ENCODE measurements at regions not wholly inside any gene's neighbourhood (a gene's known extent, or its start where the extent isn't known, plus 50 kb on each side); places are given as distances from the start of the nearest gene placed in this dataset.
"Not testable (repeated sequence)": the region's sequence is repeated elsewhere in the genome, so short reads cannot be mapped to it uniquely, and the experiment has no call there.

DNA sequence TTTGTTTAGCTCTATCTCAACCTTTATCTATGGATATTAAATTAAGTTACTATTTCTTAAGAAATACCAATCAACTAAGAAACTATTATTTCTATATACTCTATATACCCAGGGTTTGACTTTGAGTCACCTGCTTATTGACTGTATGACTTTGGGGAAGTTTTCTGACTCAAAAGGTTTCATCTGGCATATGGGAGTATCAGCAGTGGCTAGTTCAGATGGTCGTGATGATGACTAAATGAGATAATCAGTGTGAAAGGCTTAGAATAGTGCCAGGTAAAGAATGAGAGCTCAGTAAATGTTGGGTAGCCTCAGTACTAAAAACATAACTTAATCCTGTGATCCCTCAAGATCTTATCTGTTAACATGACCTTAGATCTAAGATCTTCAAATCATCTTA lies 179.7 kb upstream of the ISL1 start:
- Histone ChIP-seq H3K9ac (ENCODE audit: low read length) (no peak overlapping the region), H3K4me3 (ENCODE audit: low read length) (no peak overlapping the region), H3K27me3 (ENCODE audit: control insufficient read depth, insufficient read depth, low read length) (no peaks in the 10 kb centered on the region)

DNA sequence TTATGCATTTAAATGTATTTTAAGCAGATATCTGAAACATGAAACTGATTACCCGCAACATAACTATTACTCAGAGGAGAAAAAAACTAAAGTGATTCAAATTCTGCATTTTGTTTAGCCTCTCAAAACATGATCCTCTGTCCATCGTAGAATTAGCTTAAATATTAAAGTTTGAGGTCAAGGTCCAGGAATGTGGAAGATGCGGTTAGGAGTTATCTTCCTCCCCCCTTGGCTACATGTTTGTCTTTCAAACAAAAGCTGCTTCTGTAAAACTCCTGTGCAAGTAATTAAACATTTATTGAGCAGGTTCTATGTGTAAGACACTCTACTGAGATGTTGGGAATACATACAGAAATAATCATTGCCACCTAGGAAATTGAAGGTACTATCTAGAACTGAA lies 175.0 kb upstream of the ISL1 start:
- Histone ChIP-seq H3K4me3 (ENCODE audit: low read length) (no peak overlapping the region), H3K27me3 (ENCODE audit: control insufficient read depth, insufficient read depth, low read length) (no peaks in the 10 kb centered on the region), H3K36me3 (ENCODE audit: control insufficient read depth, insufficient read depth, low read length) (no peaks in the 10 kb centered on the region), H3K4me1 (ENCODE audit: control insufficient read depth, insufficient read depth, low read length) (no peaks in the 10 kb centered on the region), H3K9ac (ENCODE audit: low read length) (no peak overlapping the region), H3K9me3 (ENCODE audit: control insufficient read depth, low read length) (no peaks in the 10 kb centered on the region)

More for the DNA sequence above, 179.7 kb upstream of the ISL1 start:
- no peaks in the 10 kb centered on the region for H3K4me1 ChIP-seq (ENCODE audit: control insufficient read depth, insufficient read depth, low read length)
- H3K36me3 ChIP-seq (ENCODE audit: control insufficient read depth, insufficient read depth, low read length): no peaks in the 10 kb centered on the region
- H3K9me3 ChIP-seq (ENCODE audit: control insufficient read depth, low read length): no peaks in the 10 kb centered on the region

DNA sequence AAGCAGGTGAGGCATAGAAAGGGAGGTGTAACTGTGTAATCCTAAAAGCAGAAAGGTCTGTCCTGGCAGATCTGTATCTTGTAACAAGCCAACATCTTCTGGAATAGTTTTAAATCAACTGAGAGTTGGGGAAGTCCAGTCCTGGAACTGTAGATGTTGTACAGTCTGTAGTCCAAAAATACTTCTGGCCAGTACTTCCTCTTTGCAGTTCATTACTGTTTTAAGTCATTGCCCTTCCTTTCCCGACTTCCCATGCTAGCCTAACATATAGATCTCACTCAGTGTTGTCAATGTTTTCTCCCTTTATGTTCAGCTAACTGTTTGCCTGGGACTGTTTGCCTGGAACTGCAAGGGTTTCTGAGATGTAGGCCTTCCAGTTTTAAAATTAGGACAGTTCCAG lies 168.5 kb upstream of the ISL1 start:
- H3K4me1 ChIP-seq (ENCODE audit: control insufficient read depth, insufficient read depth, low read length): no peaks in the 10 kb centered on the region
- no peaks in the 10 kb centered on the region for H3K27me3 ChIP-seq (ENCODE audit: control insufficient read depth, insufficient read depth, low read length)
- no peak overlapping the region for H3K9ac ChIP-seq (ENCODE audit: low read length)
- H3K4me3 ChIP-seq (ENCODE audit: low read length): no peak overlapping the region
- H3K9me3 ChIP-seq (ENCODE audit: control insufficient read depth, low read length): no peaks in the 10 kb centered on the region
- H3K36me3 ChIP-seq (ENCODE audit: control insufficient read depth, insufficient read depth, low read length): no peaks in the 10 kb centered on the region

DNA sequence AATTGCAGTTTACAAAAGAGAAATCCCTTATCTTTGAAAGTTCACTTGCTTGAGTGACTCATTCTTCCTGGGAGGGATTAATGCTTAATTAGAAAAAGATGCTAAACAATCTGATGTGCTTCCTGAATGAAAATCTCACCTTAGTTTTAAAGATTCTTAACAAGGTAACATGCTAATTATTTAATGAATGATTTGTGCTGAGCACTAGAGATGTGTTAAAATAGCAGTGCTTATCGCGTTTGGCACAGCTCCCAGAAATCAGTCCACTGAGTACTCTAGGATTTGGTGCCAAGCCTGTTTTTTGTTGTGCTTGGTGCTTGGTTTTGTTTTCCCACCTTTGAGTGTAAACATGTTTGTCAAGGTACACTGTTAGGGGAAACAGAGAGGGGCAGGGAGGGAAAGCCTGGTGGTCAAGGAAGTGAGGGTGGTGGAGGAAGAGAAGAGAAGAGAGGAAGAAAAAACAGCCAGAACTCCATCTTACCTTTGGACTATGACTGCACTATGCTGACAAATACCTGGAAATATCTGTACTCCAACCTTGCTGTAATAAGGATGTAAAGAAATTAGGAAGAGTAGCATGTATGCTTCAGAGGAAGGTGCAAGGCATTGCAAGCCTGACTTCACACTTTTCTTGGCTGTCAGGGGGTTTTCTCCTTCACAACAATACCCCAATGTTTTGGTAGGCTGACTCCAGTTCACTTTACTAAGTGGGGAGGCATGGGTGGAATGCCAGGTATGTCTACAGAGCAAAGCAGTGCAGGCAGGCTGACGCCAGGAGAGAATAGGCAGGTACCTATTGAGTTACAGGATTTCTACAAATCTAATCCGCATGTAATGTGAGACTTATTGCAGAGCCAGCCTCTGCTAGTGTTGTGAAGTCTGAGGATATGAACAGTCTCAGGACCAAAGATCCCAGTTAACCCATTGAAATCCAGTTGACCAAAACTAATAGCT lies 157.2 kb upstream of the ISL1 start:
- Histone ChIP-seq H3K4me1 (ENCODE audit: control insufficient read depth, insufficient read depth, low read length) (peaks cover 9% of the 10 kb centered on the region), H3K9me3 (ENCODE audit: control insufficient read depth, low read length) (peaks cover 4% of the 10 kb centered on the region), H3K9ac (ENCODE audit: low read length) (no peak overlapping the region), H3K4me3 (ENCODE audit: low read length) (no peak overlapping the region), H3K27me3 (ENCODE audit: control insufficient read depth, insufficient read depth, low read length) (no peaks in the 10 kb centered on the region), H3K36me3 (ENCODE audit: control insufficient read depth, insufficient read depth, low read length) (no peaks in the 10 kb centered on the region)

DNA sequence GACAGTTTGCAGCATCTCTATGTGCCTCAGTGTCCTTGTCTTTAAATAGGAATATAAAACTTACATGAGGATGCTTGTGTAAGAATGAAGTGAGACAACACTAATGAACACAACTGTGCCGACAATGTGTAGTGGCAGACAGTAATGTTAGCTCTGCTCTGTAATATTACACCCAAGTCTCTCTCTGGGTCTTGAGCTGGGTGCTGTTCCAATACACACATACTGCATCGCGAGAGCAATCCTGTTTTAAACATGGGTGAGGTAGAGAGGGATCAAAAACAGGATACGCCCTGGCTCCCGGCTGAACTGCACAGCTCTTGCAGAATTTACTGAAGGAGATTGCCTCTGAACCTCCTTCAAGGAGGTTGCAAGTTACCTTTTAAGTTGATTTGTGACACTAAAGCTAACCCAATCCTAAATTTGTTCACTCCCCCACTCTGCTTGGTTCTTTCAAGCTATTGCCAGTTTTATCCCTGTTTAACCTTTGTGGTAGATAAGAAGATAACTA lies 155.2 kb upstream of the ISL1 start:
- Histone ChIP-seq H3K36me3 (ENCODE audit: control insufficient read depth, insufficient read depth, low read length) (no peaks in the 10 kb centered on the region), H3K27me3 (ENCODE audit: control insufficient read depth, insufficient read depth, low read length) (no peaks in the 10 kb centered on the region), H3K4me1 (ENCODE audit: control insufficient read depth, insufficient read depth, low read length) (peaks cover 9% of the 10 kb centered on the region), H3K9me3 (ENCODE audit: control insufficient read depth, low read length) (peaks cover 4% of the 10 kb centered on the region), H3K9ac (ENCODE audit: low read length) (no peak overlapping the region), H3K4me3 (ENCODE audit: low read length) (no peak overlapping the region)

DNA sequence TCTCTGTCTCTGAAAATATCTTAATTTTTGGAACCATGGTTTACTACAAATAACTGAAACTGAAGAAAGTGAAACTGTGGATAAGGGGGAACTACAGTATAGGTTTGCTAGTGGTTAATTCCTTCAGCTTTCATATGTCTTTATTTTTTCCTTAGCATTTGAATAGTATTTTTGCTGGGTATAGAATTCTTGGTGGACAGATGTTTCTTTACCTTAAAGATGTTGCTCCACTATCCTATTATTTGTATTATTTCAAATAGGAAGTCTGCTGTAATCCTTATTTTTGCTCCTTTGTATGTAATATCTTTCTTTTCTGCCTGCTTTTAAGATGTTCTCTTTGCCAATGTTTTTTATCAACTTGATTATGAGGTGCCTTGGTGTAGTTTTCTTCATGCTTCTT lies 152.9 kb upstream of the ISL1 start:
- peaks cover 4% of the 10 kb centered on the region for H3K9me3 ChIP-seq (ENCODE audit: control insufficient read depth, low read length)
- no peak overlapping the region for H3K4me3 ChIP-seq (ENCODE audit: low read length)
- H3K36me3 ChIP-seq (ENCODE audit: control insufficient read depth, insufficient read depth, low read length): no peaks in the 10 kb centered on the region
- peaks cover 9% of the 10 kb centered on the region for H3K4me1 ChIP-seq (ENCODE audit: control insufficient read depth, insufficient read depth, low read length)
- H3K27me3 ChIP-seq (ENCODE audit: control insufficient read depth, insufficient read depth, low read length): no peaks in the 10 kb centered on the region
- H3K9ac ChIP-seq (ENCODE audit: low read length): no peak overlapping the region

DNA sequence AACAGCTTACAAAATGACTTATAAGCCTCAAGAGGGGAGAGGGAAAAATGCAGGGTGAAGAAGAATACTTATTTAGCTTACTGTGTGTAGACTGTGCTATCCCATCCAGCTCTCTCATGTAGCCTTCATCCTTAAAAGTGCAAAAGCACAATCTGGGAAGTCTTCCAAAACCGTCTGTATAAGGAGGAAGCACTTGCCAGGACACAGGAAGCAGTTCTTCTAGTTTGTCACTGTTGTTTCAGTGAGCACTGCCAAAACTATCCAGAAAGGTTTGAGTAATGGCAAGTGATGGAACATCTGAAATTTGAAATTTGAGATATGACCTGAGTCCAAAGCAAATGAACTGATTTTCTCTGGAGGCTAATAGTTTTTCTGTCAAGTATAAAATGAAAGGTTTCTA lies 140.8 kb upstream of the ISL1 start:
- Histone ChIP-seq H3K36me3 (ENCODE audit: control insufficient read depth, insufficient read depth, low read length) (no peaks in the 10 kb centered on the region), H3K27me3 (ENCODE audit: control insufficient read depth, insufficient read depth, low read length) (no peaks in the 10 kb centered on the region), H3K9me3 (ENCODE audit: control insufficient read depth, low read length) (no peaks in the 10 kb centered on the region), H3K9ac (ENCODE audit: low read length) (no peak overlapping the region), H3K4me3 (ENCODE audit: low read length) (no peak overlapping the region), H3K4me1 (ENCODE audit: control insufficient read depth, insufficient read depth, low read length) (no peaks in the 10 kb centered on the region)

DNA sequence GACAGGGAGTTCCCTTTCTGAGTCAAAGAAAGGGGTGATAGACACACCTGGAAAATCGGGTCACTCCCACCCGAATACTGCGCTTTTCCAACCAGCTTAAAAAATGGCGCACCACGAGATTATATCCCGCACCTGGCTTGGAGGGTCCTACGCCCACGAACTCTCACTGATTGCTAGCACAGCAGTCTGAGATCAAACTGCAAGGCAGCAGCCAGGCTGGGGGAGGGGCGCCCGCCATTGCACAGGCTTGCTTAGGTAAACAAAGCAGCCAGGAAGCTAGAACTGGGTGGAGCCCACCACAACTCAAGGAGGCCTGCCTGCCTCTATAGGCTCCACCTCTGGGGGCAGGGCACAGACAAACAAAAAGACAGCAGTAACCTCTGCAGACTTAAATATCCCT lies 132.3 kb upstream of the ISL1 start:
- not testable (repeated sequence) for H3K4me1 ChIP-seq (ENCODE audit: control insufficient read depth, insufficient read depth, low read length); H3K9me3 ChIP-seq (ENCODE audit: control insufficient read depth, low read length); H3K9ac ChIP-seq (ENCODE audit: low read length); H3K36me3 ChIP-seq (ENCODE audit: control insufficient read depth, insufficient read depth, low read length); H3K27me3 ChIP-seq (ENCODE audit: control insufficient read depth, insufficient read depth, low read length); H3K4me3 ChIP-seq (ENCODE audit: low read length)

DNA sequence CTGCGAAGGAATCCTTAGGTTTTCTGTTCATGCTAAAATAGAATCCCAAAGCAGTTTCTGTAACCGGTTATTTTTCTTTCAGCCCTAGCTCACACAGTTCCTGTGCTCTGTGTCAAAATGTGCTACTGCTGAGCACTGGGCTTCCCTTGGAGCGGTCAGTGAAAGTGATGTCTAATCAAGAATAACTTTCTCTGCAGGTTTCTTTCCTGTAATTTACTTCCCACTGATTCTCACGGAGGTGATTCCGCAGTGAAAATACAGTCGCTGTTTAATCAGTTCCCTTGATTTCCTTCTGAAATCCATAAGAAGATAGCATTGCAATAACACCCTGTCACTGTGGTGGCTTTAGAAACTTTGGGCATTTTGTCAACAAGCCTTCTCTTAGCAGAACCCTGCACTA lies 112.0 kb upstream of the ISL1 start:
- H3K4me3 ChIP-seq (ENCODE audit: low read length): no peak overlapping the region
- H3K36me3 ChIP-seq (ENCODE audit: control insufficient read depth, insufficient read depth, low read length): no peaks in the 10 kb centered on the region
- H3K9ac ChIP-seq (ENCODE audit: low read length): no peak overlapping the region
- no peaks in the 10 kb centered on the region for H3K27me3 ChIP-seq (ENCODE audit: control insufficient read depth, insufficient read depth, low read length)
- H3K4me1 ChIP-seq (ENCODE audit: control insufficient read depth, insufficient read depth, low read length): no peaks in the 10 kb centered on the region
- no peaks in the 10 kb centered on the region for H3K9me3 ChIP-seq (ENCODE audit: control insufficient read depth, low read length)

DNA sequence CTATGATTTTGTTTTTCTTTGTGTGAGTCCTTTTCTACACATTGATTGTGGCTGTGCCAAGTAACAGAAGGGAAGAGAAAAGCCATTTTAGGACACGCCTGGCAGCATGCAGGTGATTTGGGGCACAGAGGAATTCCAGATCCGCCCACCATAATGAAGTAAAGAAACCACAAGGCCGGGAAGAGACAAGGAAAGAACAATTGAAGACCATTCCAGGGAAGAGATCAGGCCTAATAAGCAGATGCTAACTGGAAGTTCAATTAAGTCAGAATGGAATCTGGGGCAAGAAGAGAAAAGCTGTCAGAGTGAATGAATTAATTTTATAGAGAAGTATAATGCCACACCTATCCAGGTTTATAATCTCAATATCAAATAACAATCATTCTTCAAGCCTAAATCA lies 110.2 kb upstream of the ISL1 start:
- Histone ChIP-seq H3K4me3 (ENCODE audit: low read length) (no peak overlapping the region), H3K27me3 (ENCODE audit: control insufficient read depth, insufficient read depth, low read length) (no peaks in the 10 kb centered on the region), H3K36me3 (ENCODE audit: control insufficient read depth, insufficient read depth, low read length) (no peaks in the 10 kb centered on the region), H3K9me3 (ENCODE audit: control insufficient read depth, low read length) (no peaks in the 10 kb centered on the region), H3K4me1 (ENCODE audit: control insufficient read depth, insufficient read depth, low read length) (no peaks in the 10 kb centered on the region), H3K9ac (ENCODE audit: low read length) (no peak overlapping the region)

DNA sequence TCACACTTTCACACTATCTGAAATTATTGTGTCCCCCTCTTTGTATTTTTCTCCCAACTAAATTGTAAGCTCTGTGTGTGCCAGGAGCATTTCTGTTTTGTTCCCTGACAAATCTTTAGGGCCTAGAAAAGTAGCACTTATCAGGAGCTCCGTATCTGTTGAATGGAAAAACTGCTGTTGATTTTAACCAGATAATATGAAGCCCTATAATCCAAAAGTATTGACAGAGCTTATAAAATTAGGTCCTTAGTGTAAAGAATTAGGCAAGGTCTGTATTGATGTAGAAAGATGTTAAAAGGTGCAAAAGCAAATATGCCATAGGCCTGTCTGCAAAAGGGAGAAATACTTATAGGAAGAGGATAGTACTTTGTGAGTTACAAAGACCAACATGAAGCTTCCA lies 109.4 kb upstream of the ISL1 start:
- H3K9me3 ChIP-seq (ENCODE audit: control insufficient read depth, low read length): no peaks in the 10 kb centered on the region
- no peaks in the 10 kb centered on the region for H3K27me3 ChIP-seq (ENCODE audit: control insufficient read depth, insufficient read depth, low read length)
- H3K36me3 ChIP-seq (ENCODE audit: control insufficient read depth, insufficient read depth, low read length): no peaks in the 10 kb centered on the region
- no peak overlapping the region for H3K9ac ChIP-seq (ENCODE audit: low read length)
- no peaks in the 10 kb centered on the region for H3K4me1 ChIP-seq (ENCODE audit: control insufficient read depth, insufficient read depth, low read length)
- H3K4me3 ChIP-seq (ENCODE audit: low read length): no peak overlapping the region

DNA sequence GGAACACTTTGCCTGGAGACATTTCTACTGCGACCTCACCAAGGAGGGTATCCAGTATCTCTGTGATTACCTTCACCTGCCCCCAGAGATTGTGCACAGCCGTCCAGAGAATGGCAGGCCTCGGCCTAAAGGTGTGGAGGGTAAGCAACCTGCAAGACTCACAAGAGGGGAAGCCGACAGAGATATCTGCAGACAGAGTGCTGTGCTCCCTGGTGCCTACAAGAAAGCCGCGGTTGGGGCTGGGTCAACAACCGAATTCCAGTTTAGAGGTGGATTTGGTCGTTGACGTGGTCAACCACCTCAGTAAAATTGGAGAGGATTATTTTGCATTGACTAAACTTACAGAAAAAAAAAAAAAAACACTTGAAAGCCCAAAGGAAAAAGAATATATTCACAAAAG lies 107.8 kb upstream of the ISL1 start:
- Histone ChIP-seq H3K9ac (ENCODE audit: low read length) (no peak overlapping the region), H3K27me3 (ENCODE audit: control insufficient read depth, insufficient read depth, low read length) (no peaks in the 10 kb centered on the region), H3K4me3 (ENCODE audit: low read length) (no peak overlapping the region), H3K9me3 (ENCODE audit: control insufficient read depth, low read length) (no peaks in the 10 kb centered on the region), H3K4me1 (ENCODE audit: control insufficient read depth, insufficient read depth, low read length) (no peaks in the 10 kb centered on the region), H3K36me3 (ENCODE audit: control insufficient read depth, insufficient read depth, low read length) (no peaks in the 10 kb centered on the region)
